Ecto neural progenitor cell (in vitro differentiated cells): ENCODE measurements at regions not wholly inside any gene's neighbourhood (a gene's known extent, or its start where the extent isn't known, plus 50 kb on each side); places are given as distances from the start of the nearest gene placed in this dataset.

Experiments
- DNase-seq: peaks from one replicate; pipeline ENCODE4 v3.0.0-alpha.2; 2018; ENCODE audit warnings: low spot score

DNA sequence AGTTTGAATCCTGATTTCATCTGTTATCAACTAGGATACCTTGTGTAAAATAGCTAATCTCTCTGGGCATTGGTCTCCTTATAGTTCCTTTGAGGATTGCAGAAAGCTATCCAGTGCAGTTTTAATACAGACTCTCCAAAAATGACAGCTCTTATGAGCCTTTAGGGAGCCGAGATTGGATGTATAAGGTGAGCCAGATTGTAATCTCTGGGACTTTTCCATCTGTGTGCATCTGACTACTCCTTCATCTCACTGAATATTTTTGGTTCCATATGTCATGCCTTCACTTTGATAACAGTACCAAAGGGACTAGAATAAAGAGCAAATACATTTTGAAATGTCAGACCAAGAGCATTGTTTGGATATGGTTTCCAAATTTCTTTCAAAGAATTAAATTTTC lies 367.2 kb downstream of the TMEM232 start:
- no peak for DNase-seq

GRCh38 chr5:110361471-110361870 lies 365.0 kb downstream of the TMEM232 start:
- DNase-seq, result no peak

DNA sequence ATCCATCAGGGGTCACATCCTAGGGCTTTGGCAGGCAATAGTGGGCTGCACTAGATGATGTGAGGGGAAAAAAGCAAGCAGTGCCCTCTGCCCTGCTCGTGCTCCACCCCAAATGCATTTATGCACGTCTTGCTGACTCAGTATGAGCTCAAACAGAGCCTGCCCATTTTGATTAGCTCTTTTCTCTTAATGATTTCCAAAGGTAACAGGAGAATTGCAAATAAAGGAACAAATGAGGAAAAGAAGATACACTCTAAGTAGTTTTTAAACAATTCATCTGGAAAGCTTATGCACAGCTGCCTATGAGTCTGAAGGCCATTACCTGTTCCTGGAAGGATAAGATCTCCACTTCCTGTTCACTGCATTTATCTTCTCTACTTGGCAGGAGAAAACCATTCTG lies 364.2 kb downstream of the TMEM232 start:
- no peak for DNase-seq

- DNase-seq, result no peak
Measured at GRCh38 chr5:110366716-110367115, 359.8 kb downstream of the TMEM232 start.
